TTC549 (cell line): ENCODE measurements at regions not wholly inside any gene's neighbourhood (a gene's known extent, or its start where the extent isn't known, plus 50 kb on each side); places are given as distances from the start of the nearest gene placed in this dataset.

Experiments
- FAIRE-seq: peaks from 2 replicates; lab custom pipeline; 2012; peaks lifted over from hg19 to GRCh38; lab: Jason Lieb, UNC

DNA sequence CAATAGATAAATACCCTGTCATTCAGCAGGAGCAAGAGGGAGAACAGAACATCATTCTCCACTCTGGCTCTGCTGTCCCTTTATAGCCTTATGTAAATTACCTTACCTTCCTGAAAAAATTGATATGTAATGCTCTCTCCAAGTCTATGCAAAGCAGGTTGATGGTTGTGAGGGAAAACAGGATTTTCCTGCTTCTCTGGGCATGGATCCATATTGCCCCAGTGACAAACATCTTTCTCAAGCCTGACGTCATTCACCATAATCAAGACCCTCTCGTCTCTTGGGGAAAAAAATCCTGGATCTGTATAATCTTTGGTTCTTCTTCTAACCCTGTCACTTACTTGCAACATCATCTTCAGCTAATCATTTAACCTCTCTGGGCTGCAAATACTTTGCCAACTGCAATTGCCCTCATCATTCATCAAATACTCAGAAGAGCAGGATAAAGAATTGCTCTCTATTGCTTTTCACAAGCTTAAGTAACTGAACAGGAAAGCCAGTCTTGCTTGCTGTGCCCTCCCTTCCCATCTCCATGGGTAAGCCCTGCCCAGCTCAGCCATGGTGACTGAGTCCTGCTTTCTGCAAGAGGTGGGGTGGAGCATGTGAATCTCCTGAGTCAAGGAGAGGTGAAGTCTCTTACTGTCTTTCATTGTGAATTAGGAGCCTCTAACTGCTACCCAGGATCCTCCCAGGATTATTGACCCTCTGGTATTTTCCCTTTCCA is 123.7 kb upstream of the KLF7 start:
- no peak for FAIRE-seq

GRCh38 chr2:207290833-207291624 is 125.3 kb upstream of the KLF7 start:
- no peak for FAIRE-seq

DNA sequence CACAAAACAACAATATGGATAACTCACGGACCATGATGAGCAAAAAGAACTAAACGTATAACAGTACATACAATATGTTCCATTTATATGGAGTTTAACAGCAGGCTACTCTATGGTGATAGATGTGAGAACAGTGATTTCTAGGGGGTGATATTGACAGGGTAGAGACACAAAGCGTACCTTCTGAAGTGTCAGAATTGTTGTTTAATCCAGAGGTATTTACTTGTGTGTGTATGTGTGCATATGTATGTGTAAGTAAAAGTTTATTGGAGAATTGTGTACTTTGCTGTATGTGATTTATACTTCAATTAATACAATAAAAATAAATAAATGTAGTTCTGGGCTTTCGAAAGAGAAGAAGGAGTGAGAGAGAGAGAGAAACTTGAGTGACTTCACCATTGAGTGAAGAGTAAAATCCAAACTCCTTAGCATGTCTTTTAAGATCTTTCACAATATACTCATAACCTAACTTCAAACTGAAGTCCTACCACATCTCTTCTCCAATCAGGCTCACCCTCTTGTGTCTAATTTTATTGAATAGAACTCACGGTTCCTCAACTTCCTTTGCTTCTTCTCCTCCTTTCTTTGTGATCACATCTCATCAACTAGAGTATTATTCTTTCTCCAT is 126.0 kb upstream of the KLF7 start:
- FAIRE-seq: no peak

- no peak for FAIRE-seq
Measured at GRCh38 chr2:207296265-207296948, 130.7 kb upstream of the KLF7 start.

- no peak for FAIRE-seq
Measured at GRCh38 chr2:207300817-207301216, 135.1 kb upstream of the KLF7 start.

DNA sequence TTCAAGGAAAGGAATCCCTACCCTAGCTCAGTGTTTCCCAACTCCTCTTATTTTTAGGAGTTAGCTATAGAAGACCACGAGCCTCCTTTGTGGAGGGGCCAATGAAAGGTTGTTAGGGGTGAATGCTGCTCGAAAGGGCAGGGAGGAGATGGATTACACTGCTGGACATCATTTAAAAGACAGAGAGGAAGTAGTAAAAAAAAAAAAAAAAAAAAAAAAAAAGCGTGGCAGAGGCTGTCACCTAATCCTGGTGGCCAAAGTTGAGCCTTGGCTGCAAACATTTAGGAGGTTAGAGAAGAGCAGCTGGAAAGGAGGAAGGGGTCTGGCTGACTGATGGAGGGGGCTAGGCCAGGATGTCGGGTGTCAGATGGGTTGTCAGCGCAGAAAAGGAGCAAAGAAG is 139.0 kb upstream of the KLF7 start:
- no peak for FAIRE-seq

DNA sequence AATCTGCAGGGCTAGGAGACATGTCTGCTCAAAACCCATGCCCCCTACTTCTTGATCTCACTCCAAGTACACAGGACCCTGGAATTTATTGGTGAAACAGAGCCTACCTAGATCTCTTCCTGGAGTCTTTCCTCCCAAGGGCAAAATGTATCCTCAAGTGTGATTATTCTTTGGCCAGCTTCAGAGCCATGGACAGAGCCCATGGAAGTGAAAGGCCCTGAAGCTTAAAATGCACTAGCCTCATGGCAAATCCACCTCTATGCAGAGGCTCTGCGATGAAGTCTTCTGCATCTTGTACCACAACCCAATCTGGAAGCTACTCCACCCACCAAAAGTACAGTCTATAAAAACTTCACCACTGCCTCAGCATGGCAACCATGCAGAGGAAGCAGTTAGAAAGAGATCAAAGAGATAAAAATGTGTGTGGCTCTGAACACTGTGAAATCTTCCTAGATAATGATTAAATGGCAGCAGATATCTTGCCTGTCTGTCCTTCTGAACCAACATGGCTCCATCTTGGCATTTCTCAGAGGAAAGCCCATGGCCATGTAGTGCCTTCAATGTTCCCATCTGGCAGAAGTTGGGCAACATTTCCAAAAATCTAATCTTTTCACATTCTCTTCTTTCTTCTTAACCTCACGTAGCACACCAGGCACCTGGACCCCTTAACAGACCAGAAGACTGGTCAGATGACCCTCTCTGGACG is 142.9 kb upstream of the KLF7 start:
- FAIRE-seq: no peak

GRCh38 chr2:207311316-207312005 is 145.7 kb upstream of the KLF7 start:
- FAIRE-seq: no peak

- no peak for FAIRE-seq
Measured at GRCh38 chr2:207312006-207312356, 146.2 kb upstream of the KLF7 start.

- FAIRE-seq: no peak
Measured at GRCh38 chr2:207313947-207314346, 148.2 kb upstream of the KLF7 start.

GRCh38 chr2:207315131-207315530 is 149.4 kb upstream of the KLF7 start:
- FAIRE-seq: no peak

DNA sequence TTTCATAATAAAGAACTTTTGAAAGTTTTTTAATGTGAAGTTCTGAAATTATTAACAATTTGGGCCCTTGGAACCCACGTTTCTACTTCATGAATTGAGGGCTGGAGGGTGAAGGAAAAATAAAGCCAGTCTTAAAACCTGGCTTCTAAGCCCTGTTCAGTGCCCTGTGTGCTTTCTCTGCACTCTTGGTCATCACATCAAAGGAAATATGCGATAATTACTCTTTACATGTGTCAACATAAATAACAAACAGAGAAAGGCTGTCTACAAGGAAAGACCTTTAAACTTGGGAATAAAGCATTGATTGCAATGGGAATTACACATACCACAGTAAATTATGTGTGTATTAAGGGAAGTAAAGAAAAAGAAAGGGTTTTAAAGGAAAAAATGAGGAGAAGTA is 150.7 kb upstream of the KLF7 start:
- no peak for FAIRE-seq

DNA sequence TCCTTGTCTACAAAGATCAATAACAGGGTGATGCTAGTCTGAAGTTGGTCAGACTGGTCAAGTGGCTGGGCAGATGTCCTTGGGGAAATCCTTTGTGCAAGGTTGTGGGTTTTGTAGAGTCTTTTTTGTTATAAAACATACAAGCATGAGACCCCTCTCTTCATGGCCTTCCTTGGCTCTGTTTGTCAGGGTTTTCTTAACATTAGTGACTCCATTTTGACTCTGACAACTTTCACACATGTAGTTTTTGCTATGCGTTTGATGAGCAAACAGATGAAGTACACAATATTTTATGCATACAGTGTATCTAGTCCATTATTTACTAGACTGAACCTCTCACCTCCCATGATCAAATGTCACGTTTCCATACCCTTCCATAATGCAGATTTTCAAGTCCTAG is 151.2 kb upstream of the KLF7 start:
- no peak for FAIRE-seq

DNA sequence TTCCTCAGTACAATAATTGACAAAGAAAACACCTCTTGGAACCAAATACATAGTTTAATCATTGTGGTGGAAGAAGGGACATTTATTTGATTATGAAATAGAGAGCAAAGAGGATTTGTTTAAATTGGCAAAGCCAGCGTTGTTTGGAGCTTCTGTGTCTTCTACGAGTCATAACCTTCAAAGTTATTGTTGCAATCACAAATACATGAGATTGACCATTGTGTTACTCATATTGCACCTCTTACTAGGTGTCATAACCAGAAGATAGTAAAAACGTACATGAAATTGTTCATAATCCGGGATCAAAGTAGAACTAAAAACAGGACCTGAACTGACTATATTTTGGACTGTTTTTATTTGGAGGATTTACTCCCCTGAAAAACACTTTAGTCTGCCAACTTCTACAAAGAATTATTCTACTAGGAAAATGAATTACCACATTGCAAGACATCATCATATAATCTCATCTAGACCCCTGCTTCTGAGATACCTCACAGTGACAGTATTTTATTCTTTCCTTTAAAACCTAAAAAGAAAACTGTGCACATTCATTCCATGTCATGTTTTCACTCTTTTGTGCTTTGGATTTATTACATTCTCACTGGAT is 151.7 kb upstream of the KLF7 start:
- FAIRE-seq: no peak

GRCh38 chr2:207318181-207318628 is 152.5 kb upstream of the KLF7 start:
- FAIRE-seq: no peak

- no peak for FAIRE-seq
Measured at GRCh38 chr2:207319316-207319715, 153.6 kb upstream of the KLF7 start.

- no peak for FAIRE-seq
Measured at GRCh38 chr2:207320381-207321159, 154.8 kb upstream of the KLF7 start.

DNA sequence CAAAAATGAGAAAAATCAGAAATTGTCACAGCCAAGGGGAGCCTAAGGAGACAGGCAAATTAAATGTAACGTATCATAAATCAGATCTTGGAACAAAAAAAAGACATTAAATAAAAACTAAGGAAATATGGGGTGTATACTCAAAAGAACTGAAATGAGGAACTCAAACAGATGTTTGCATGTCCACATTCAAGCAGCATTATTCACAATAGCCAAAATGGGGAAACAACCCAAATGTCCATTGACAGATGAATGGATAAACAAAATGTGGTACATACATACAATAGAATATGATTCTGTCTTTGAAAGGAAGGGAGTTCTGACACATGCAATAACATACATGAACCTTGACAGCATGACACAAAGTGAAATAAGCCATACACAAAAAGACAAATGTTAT is 155.8 kb upstream of the KLF7 start:
- FAIRE-seq: no peak

DNA sequence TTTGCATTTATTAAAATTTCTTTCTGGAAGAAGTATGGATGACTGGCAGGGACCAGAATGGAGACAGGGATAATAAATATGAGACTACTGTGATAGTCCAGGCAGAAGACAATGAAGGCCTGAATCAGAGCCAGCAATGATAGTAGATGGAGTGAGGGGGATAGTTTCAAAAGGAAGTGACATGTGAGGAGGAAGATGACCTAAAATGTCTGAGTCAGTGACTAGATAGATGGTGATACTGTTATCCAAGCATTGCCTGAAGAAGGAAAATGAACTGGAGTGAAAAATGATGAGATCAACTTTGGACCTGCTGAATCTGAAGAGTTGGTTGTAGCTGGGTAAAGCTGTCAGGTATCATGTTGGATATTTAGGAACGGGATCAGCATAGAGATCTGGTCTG is 158.3 kb upstream of the KLF7 start:
- FAIRE-seq: no peak

DNA sequence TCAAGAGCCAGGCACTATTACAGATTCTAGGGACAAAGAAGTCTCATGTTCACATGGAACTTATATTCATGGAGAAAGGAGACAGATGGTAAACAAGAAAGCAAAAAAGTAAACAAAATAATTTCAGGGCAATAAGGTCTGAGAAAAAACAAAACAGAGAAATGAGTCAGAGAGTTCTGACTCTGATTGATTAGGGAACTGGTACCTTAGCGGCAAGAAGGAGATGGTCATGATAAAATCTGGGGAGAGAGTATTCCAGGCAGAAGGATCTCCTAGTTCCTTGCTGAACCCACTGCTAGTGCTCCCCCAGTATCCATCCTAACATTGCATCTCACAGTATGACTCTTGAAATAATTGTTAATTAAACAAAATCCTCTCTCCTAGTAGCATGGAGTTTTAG is 161.8 kb upstream of the KLF7 start:
- no peak for FAIRE-seq
